GM23338 (cell line): ENCODE measurements at regions not wholly inside any gene's neighbourhood (a gene's known extent, or its start where the extent isn't known, plus 50 kb on each side); places are given as distances from the start of the nearest gene placed in this dataset.

ENCODE experiments used
- ATAC-seq: fragments of 200-7000 bp; cut with Tn5 transposase; 3 replicates; pipeline ENCODE4 v1.9.1; 2020
- DNase-seq: peaks from one replicate; pipeline ENCODE4 v3.0.0-alpha.2; 2015; ENCODE audit warnings: low spot score
- H2AFZ ChIP-seq: fragments of 200-600 bp; sonication (generic); 2 replicates; pipeline ENCODE4 v1.8.0; 2016; ENCODE audit warnings: antibody characterized with exemption, mild to moderate bottlenecking, moderate library complexity
- H3F3A ChIP-seq: fragments of 200-600 bp; sonication (generic); replicated peaks from 2 replicates; pipeline ENCODE4 v1.8.0; 2017; ENCODE audit warnings: antibody characterized with exemption, mixed run types, low read depth
- H3K27ac ChIP-seq: fragments of 200-600 bp; sonication (generic); 2 replicates; pipeline ENCODE4 v1.6.1; 2016; ENCODE audit warnings: low read depth
- H3K27me3 ChIP-seq: fragments of 200-600 bp; sonication (generic); 2 replicates; pipeline ENCODE4 v1.8.0; 2016; ENCODE audit warnings: mild to moderate bottlenecking, mixed run types, moderate library complexity; ENCODE audit not compliant: insufficient read depth
- H3K36me3 ChIP-seq: fragments of 200-600 bp; sonication (generic); 2 replicates; pipeline ENCODE4 v1.8.0; 2016; ENCODE audit warnings: mild to moderate bottlenecking; ENCODE audit not compliant: insufficient read depth
- H3K4me1 ChIP-seq: fragments of 200-600 bp; sonication (generic); 2 replicates; pipeline ENCODE4 v1.8.0; 2016; ENCODE audit warnings: mild to moderate bottlenecking, moderate library complexity; ENCODE audit not compliant: insufficient read depth
- H3K4me2 ChIP-seq: fragments of 200-600 bp; sonication (generic); 2 replicates; pipeline ENCODE4 v1.7.1; 2017; ENCODE audit warnings: mixed run types
- H3K4me3 ChIP-seq: fragments of 200-600 bp; sonication (generic); 2 replicates; pipeline ENCODE4 v1.6.1; 2016; ENCODE audit warnings: mixed run types
- H3K79me2 ChIP-seq: fragments of 200-600 bp; sonication (generic); replicated peaks from 2 replicates; pipeline ENCODE4 v1.8.0; 2017; ENCODE audit warnings: mild to moderate bottlenecking; ENCODE audit not compliant: insufficient read depth
- H3K9me2 ChIP-seq: fragments of 200-600 bp; sonication (generic); 2 replicates; pipeline ENCODE4 v1.8.0; 2017; ENCODE audit not compliant: insufficient read depth
- H4K20me1 ChIP-seq: fragments of 200-600 bp; sonication (generic); replicated peaks from 2 replicates; pipeline ENCODE4 v1.8.0; 2017; ENCODE audit warnings: mild to moderate bottlenecking; ENCODE audit not compliant: insufficient read depth
- H3K27ac Mint-ChIP-seq: 2 replicates; pipeline ENCODE4 v1.8.0; 2020; ENCODE audit warnings: inconsistent platforms, mild to moderate bottlenecking, moderate library complexity, mixed read lengths
- H3K27me3 Mint-ChIP-seq: 3 replicates; pipeline ENCODE4 v1.8.0; 2022; ENCODE audit warnings: low read depth, mild to moderate bottlenecking, moderate library complexity, mixed read lengths, inconsistent platforms; ENCODE audit not compliant: insufficient read depth, poor library complexity
- H3K36me3 Mint-ChIP-seq: 3 replicates; pipeline ENCODE4 v1.8.0; 2021; ENCODE audit warnings: low read depth, mild to moderate bottlenecking, inconsistent platforms, moderate library complexity, mixed read lengths
- H3K4me1 Mint-ChIP-seq: 3 replicates; pipeline ENCODE4 v1.8.0; 2020; ENCODE audit warnings: mild to moderate bottlenecking, inconsistent platforms, mixed read lengths
- H3K4me3 Mint-ChIP-seq: 3 replicates; pipeline ENCODE4 v1.8.0; 2021; ENCODE audit warnings: moderate library complexity, mild to moderate bottlenecking, inconsistent platforms, mixed read lengths
- H3K9me3 Mint-ChIP-seq: 3 replicates; pipeline ENCODE4 v1.8.0; 2020; ENCODE audit warnings: moderate library complexity, mild to moderate bottlenecking, inconsistent platforms, mixed read lengths
- CREB1 ChIP-seq: fragments of 250-450 bp; sonication (Bioruptor Pico); IDR thresholded peaks from 2 replicates; pipeline ENCODE4 v1.5.0; 2020; ENCODE audit warnings: low read depth, mild to moderate bottlenecking, moderate library complexity
- CTCF ChIP-seq, 2 experiments: fragments of 200-600 bp in 1 of 2; sonication (generic) in 1 of 2; conservative IDR thresholded peaks; 2 replicates each; pipeline versions ENCODE4 v1.5.1 to v1.6.1; 2016 to 2017; ENCODE audit warnings: antibody characterized with exemption in 2 of 2, low read depth in 2 of 2, mild to moderate bottlenecking in 2 of 2, moderate library complexity in 1 of 2
- ETS1 ChIP-seq: IDR thresholded peaks from 2 replicates; pipeline ENCODE4 v1.6.1; 2016; ENCODE audit warnings: antibody characterized with exemption
- EZH2 ChIP-seq: fragments of 200-600 bp; sonication (generic); IDR thresholded peaks from one replicate; pipeline ENCODE4 v1.8.0; 2017; ENCODE audit warnings: antibody characterized with exemption, mild to moderate bottlenecking, low read depth; ENCODE audit not compliant: unreplicated experiment
- EZH2phosphoT487 ChIP-seq: fragments of 200-600 bp; sonication (generic); IDR thresholded peaks from one replicate; pipeline ENCODE4 v1.8.1; 2018; ENCODE audit warnings: antibody characterized with exemption; ENCODE audit not compliant: unreplicated experiment
- JUNB ChIP-seq: IDR thresholded peaks from one replicate; pipeline ENCODE4 v1.6.1; 2016; ENCODE audit warnings: antibody characterized with exemption; ENCODE audit not compliant: unreplicated experiment
- NANOG ChIP-seq: IDR thresholded peaks from 2 replicates; pipeline ENCODE4 v1.6.1; 2016; ENCODE audit warnings: antibody characterized with exemption, borderline replicate concordance
- POLR2AphosphoS5 ChIP-seq: IDR thresholded peaks from 2 replicates; pipeline ENCODE4 v1.6.1; 2016; ENCODE audit warnings: antibody characterized with exemption, low read depth
- REST ChIP-seq: IDR thresholded peaks from one replicate; pipeline ENCODE4 v1.6.1; 2018; ENCODE audit warnings: antibody characterized with exemption; ENCODE audit not compliant: unreplicated experiment
- STAT1 ChIP-seq: IDR thresholded peaks from one replicate; pipeline ENCODE4 v1.6.1; 2016; ENCODE audit warnings: antibody characterized with exemption; ENCODE audit not compliant: unreplicated experiment
- ZNF114 ChIP-seq: fragments of 250-450 bp; sonication (Bioruptor Pico); IDR thresholded peaks from 2 replicates; pipeline ENCODE4 v1.5.0; 2020; ENCODE audit warnings: mild to moderate bottlenecking, moderate library complexity
- ZNF331 ChIP-seq: fragments of 250-450 bp; sonication (Bioruptor Pico); IDR thresholded peaks from 2 replicates; pipeline ENCODE4 v1.5.0; 2020; ENCODE audit warnings: low read depth, mild to moderate bottlenecking, moderate library complexity
- ZNF462 ChIP-seq: fragments of 250-450 bp; sonication (Bioruptor Pico); IDR thresholded peaks from 2 replicates; pipeline ENCODE4 v1.5.0; 2020; ENCODE audit warnings: mild to moderate bottlenecking, moderate library complexity

DNA sequence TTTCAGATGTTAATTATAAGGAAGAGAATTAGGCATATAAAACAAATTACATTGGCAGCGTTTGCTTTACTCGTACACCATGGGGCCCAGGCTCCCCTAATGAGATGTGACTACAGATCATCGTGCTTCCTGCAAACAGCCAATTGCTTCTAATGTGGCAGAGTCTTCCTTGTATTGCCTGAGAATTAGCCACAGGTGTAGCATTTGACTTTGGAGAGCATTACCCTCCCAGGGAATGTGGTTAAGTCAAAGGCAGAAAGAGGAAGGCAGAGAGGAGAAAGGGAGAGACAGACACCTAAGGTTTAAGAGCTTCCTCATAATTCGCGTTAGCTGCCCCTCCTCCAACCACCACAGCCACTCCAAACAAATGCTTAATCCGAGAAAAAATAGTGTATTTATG is 97.0 kb downstream of the MID1IP1 start:
- peaks cover 11% of the 10 kb centered on the region; the same call in 2 of the 3 replicates for H3K4me1 Mint-ChIP-seq
- Histone ChIP-seq H3K36me3 (no peaks in the 10 kb centered on the region), H3F3A (no peaks in the 10 kb centered on the region), H3K4me1 (peaks cover 16% of the 10 kb centered on the region), H3K9me2 (no peaks in the 10 kb centered on the region), H2AFZ (no peak overlapping the region), H3K4me2 (no peak overlapping the region), H3K4me3 (no peak overlapping the region), H4K20me1 (no peaks in the 10 kb centered on the region), H3K27me3 (no peaks in the 10 kb centered on the region), H3K27ac (no peak overlapping the region), H3K79me2 (no peaks in the 10 kb centered on the region)
- H3K36me3 Mint-ChIP-seq: no peaks in the 10 kb centered on the region
- DNase-seq (peak; percentile 13), ATAC-seq (peak; percentile 40; the same call in 2 of the 3 replicates)
- no peaks in the 10 kb centered on the region; the same call in 2 of the 3 replicates for H3K9me3 Mint-ChIP-seq
- H3K27ac Mint-ChIP-seq: no peak overlapping the region
- H3K4me3 Mint-ChIP-seq: no peak overlapping the region
- peaks cover 2% of the 10 kb centered on the region for H3K27me3 Mint-ChIP-seq
- TF ChIP-seq ZNF114 (CRISPR knock-in tag): no peak
- TF ChIP-seq EZH2phosphoT487: no peak
- no peak for TF ChIP-seq CREB1 (CRISPR knock-in tag)
- no peak for TF ChIP-seq JUNB
- TF ChIP-seq STAT1: no peak
- TF ChIP-seq REST: no peak
- no peak for TF ChIP-seq POLR2AphosphoS5
- no peak for TF ChIP-seq CTCF (conservative IDR thresholded peaks at IDR 0.05; ENCODE audit: low read depth in 2 of 2)
- TF ChIP-seq NANOG: no peak
- no peak for TF ChIP-seq ZNF331 (CRISPR knock-in tag)
- TF ChIP-seq ETS1: no peak
- no peak for TF ChIP-seq ZNF462 (CRISPR knock-in tag)
- TF ChIP-seq EZH2: no peak
